Astrocyte (in vitro differentiated cells and primary cell): ENCODE measurements at regions not wholly inside any gene's neighbourhood (a gene's known extent, or its start where the extent isn't known, plus 50 kb on each side); places are given as distances from the start of the nearest gene placed in this dataset.
A peak's percentile ranks its signal among the peaks of the same experiment; 100 is the strongest.

Source experiments
- DNase-seq: peaks from one replicate; pipeline ENCODE4 v3.0.0-alpha.2; 2010; ENCODE audit warnings: low read depth
- FAIRE-seq: peaks from 2 replicates; lab custom pipeline; 2011; peaks lifted over from hg19 to GRCh38; lab: Jason Lieb, UNC
- H2AFZ ChIP-seq: 2 replicates; pipeline ENCODE4 v1.6.0; 2012; ENCODE audit warnings: low read depth, low read length, inconsistent platforms
- H3K27ac ChIP-seq: 2 replicates; pipeline ENCODE4 v1.5.1; 2011; ENCODE audit warnings: low read depth, low read length, inconsistent platforms
- H3K27me3 ChIP-seq: 2 replicates; pipeline ENCODE4 v1.6.0; 2011; ENCODE audit warnings: low read length, inconsistent platforms; ENCODE audit not compliant: insufficient read depth
- H3K36me3 ChIP-seq: 2 replicates; pipeline ENCODE4 v1.5.1; 2011; ENCODE audit warnings: low read length, inconsistent platforms; ENCODE audit not compliant: insufficient read depth
- H3K4me1 ChIP-seq: 2 replicates; pipeline ENCODE4 v1.5.1; 2011; ENCODE audit warnings: low read length, inconsistent platforms; ENCODE audit not compliant: insufficient read depth
- H3K4me2 ChIP-seq: 2 replicates; pipeline ENCODE4 v1.6.0; 2012; ENCODE audit warnings: low read length, inconsistent platforms
- H3K4me3 ChIP-seq: 2 replicates; pipeline ENCODE4 v1.5.1; 2011; ENCODE audit warnings: low read depth, mild to moderate bottlenecking, low read length, inconsistent platforms; ENCODE audit not compliant: insufficient read depth
- H3K79me2 ChIP-seq: 2 replicates; pipeline ENCODE4 v1.6.0; 2012; ENCODE audit warnings: mild to moderate bottlenecking, low read length, inconsistent platforms; ENCODE audit not compliant: insufficient read depth
- H3K9ac ChIP-seq: 2 replicates; pipeline ENCODE4 v1.6.0; 2012; ENCODE audit warnings: mild to moderate bottlenecking, low read length, inconsistent platforms
- H3K9me3 ChIP-seq: 2 replicates; pipeline ENCODE4 v1.5.1; 2012; ENCODE audit warnings: low read depth, mild to moderate bottlenecking, low read length, inconsistent platforms; ENCODE audit not compliant: insufficient read depth
- H4K20me1 ChIP-seq: 2 replicates; pipeline ENCODE4 v1.6.0; 2012; ENCODE audit warnings: low read length, inconsistent platforms; ENCODE audit not compliant: insufficient read depth
- H3K27ac Mint-ChIP-seq: one replicate; pipeline ENCODE4 v1.8.0; 2021; ENCODE audit warnings: mild to moderate bottlenecking, mixed read lengths; ENCODE audit not compliant: unreplicated experiment
- H3K27me3 Mint-ChIP-seq: one replicate; pipeline ENCODE4 v1.8.0; 2021; ENCODE audit warnings: low read depth, mixed read lengths; ENCODE audit not compliant: unreplicated experiment
- H3K36me3 Mint-ChIP-seq: one replicate; pipeline ENCODE4 v1.8.0; 2021; ENCODE audit warnings: low read depth, mixed read lengths; ENCODE audit not compliant: unreplicated experiment
- H3K4me1 Mint-ChIP-seq: one replicate; pipeline ENCODE4 v1.8.0; 2021; ENCODE audit warnings: low read depth, mixed read lengths; ENCODE audit not compliant: unreplicated experiment
- H3K4me3 Mint-ChIP-seq: one replicate; pipeline ENCODE4 v1.8.0; 2021; ENCODE audit warnings: mild to moderate bottlenecking, moderate library complexity, mixed read lengths; ENCODE audit not compliant: unreplicated experiment
- H3K9me3 Mint-ChIP-seq: one replicate; pipeline ENCODE4 v1.8.0; 2021; ENCODE audit warnings: mild to moderate bottlenecking, mixed read lengths; ENCODE audit not compliant: unreplicated experiment
- CTCF ChIP-seq: IDR thresholded peaks from 2 replicates; pipeline ENCODE4 v1.5.1; 2011; ENCODE audit warnings: low read depth, mild to moderate bottlenecking, inconsistent platforms, low read length, moderate library complexity; ENCODE audit not compliant: insufficient read depth
- EZH2 ChIP-seq: IDR thresholded peaks from 2 replicates; pipeline ENCODE4 v1.6.1; 2012; ENCODE audit warnings: mild to moderate bottlenecking, low read length, inconsistent platforms; ENCODE audit not compliant: insufficient read depth

GRCh38 chr13:44103429-44104196 is 223.9 kb downstream of the LACC1 start:
- H3K27ac Mint-ChIP-seq: no peak overlapping the region
- FAIRE-seq (peak; percentile 34), DNase-seq (no peak)
- Histone ChIP-seq H2AFZ (no peak overlapping the region), H3K9me3 (no peaks in the 10 kb centered on the region), H3K4me1 (no peaks in the 10 kb centered on the region), H4K20me1 (no peaks in the 10 kb centered on the region), H3K79me2 (no peaks in the 10 kb centered on the region), H3K4me3 (no peak overlapping the region), H3K4me2 (no peak overlapping the region), H3K36me3 (no peaks in the 10 kb centered on the region), H3K9ac (no peak overlapping the region), H3K27me3 (peaks cover 3% of the 10 kb centered on the region), H3K27ac (no peak overlapping the region)
- TF ChIP-seq EZH2 (no peak), CTCF (no peak)
- H3K4me1 Mint-ChIP-seq: no peaks in the 10 kb centered on the region
- H3K36me3 Mint-ChIP-seq: no peaks in the 10 kb centered on the region
- peaks cover 3% of the 10 kb centered on the region for H3K9me3 Mint-ChIP-seq
- H3K27me3 Mint-ChIP-seq: peaks cover 8% of the 10 kb centered on the region
- no peak overlapping the region for H3K4me3 Mint-ChIP-seq

GRCh38 chr13:44104197-44104490 is 224.4 kb downstream of the LACC1 start:
- FAIRE-seq (no peak), DNase-seq (no peak)
- no peak overlapping the region for H2AFZ ChIP-seq
- no peaks in the 10 kb centered on the region for H3K9me3 ChIP-seq
- H3K9ac ChIP-seq: no peak overlapping the region
- Mint-ChIP-seq H3K27ac (no peak overlapping the region), H3K4me3 (no peak overlapping the region), H3K27me3 (peaks cover 8% of the 10 kb centered on the region), H3K36me3 (no peaks in the 10 kb centered on the region), H3K9me3 (peaks cover 3% of the 10 kb centered on the region), H3K4me1 (no peaks in the 10 kb centered on the region)
- no peaks in the 10 kb centered on the region for H4K20me1 ChIP-seq
- no peaks in the 10 kb centered on the region for H3K36me3 ChIP-seq
- H3K4me2 ChIP-seq: no peak overlapping the region
- H3K4me1 ChIP-seq: no peaks in the 10 kb centered on the region
- H3K79me2 ChIP-seq: no peaks in the 10 kb centered on the region
- peaks cover 3% of the 10 kb centered on the region for H3K27me3 ChIP-seq
- no peak for TF ChIP-seq EZH2
- TF ChIP-seq CTCF: no peak
- H3K4me3 ChIP-seq: no peak overlapping the region
- H3K27ac ChIP-seq: no peak overlapping the region

- Histone ChIP-seq H3K27ac (no peak overlapping the region), H3K4me2 (no peak overlapping the region), H3K27me3 (peaks cover 3% of the 10 kb centered on the region), H2AFZ (no peak overlapping the region), H3K79me2 (no peaks in the 10 kb centered on the region), H3K4me1 (no peaks in the 10 kb centered on the region), H4K20me1 (no peaks in the 10 kb centered on the region), H3K36me3 (no peaks in the 10 kb centered on the region), H3K9me3 (no peaks in the 10 kb centered on the region), H3K9ac (no peak overlapping the region), H3K4me3 (no peak overlapping the region)
- peaks cover 8% of the 10 kb centered on the region for H3K27me3 Mint-ChIP-seq
- H3K4me1 Mint-ChIP-seq: no peaks in the 10 kb centered on the region
- H3K36me3 Mint-ChIP-seq: no peaks in the 10 kb centered on the region
- H3K9me3 Mint-ChIP-seq: peaks cover 3% of the 10 kb centered on the region
- no peak overlapping the region for H3K27ac Mint-ChIP-seq
- TF ChIP-seq EZH2 (no peak), CTCF (no peak)
- no peak for DNase-seq
- H3K4me3 Mint-ChIP-seq: no peak overlapping the region
- FAIRE-seq: no peak
These were observed 225.3 kb downstream of the LACC1 start for GRCh38 chr13:44104969-44105368.
